ENCODE measurements at regions not wholly inside any gene's neighbourhood (a gene's known extent, or its start where the extent isn't known, plus 50 kb on each side); places are given as distances from the start of the nearest gene placed in this dataset.
A peak's percentile ranks its signal among the peaks of the same experiment; 100 is the strongest.

DNA sequence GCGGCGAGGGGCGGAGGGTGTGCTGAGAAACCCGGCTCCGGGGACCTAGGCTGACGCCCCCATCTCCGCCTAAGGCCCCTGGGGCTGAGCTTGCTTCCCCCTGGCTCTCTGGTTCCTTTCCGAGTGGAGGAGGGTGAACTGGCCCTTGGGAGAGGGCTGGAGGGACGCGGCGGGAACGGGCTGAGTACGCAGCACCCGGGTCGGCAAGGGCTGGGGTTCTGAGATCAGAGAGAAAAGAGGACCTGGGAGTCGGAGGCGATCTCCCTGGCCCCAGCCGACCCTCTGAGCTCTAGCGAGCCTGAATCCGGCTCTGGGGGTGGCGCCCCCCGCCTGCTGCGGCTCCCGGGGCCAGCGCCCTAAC, 270.8 kb downstream of the FOXD2 start:
- no peak for DNase-seq

DNA sequence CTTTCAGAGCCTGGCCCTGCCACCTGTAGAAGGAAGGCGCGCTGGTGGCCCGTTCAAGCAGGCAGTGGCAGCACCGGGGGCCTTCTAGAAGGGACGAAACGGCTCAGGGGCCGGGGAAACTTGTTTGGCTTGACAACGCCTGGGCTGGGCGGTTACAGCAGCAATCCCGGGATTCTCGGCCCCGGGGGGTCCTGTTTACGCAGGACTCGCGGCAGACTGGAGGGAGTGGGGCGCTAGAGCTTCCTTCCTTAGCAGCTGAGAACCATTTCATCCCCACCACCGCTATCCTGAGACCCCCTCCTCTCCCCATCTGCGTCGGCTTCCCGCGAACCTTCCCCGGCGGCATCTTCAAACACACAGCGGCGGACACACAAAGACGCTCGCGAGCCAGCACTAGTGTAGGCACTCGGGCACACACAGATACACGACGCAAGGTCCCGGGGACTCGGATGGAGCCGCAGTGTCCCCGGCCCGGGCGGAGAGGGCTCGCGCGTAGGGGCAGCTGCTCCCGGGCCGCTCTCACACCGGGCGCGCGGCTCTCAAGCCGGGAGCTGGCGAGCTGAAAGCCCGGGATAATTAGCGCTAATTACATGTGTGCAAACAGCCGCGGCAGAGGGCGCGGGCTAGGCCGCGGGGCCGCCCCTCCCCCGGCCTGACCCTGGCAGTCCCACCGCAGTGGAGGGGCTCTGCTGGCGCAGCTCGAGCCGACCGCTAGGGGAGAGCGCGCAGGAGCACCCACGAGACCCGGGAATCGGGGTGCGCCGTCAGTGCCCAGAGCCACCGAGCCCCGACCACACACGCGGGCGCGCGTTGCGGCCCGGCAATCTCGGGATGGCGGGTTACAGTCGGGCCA, 271.4 kb downstream of the FOXD2 start:
- peak; percentile 35 for DNase-seq

- no peak for DNase-seq
Observed at GRCh38 chr1:47709872-47710231, 272.0 kb downstream of the FOXD2 start.

- peak; percentile 17 for DNase-seq
Observed at GRCh38 chr1:47710329-47711071, 272.7 kb downstream of the FOXD2 start.

Data from fibroblast of skin of right quadriceps (primary cell).